H9 (cell line): ENCODE measurements at regions not wholly inside any gene's neighbourhood (a gene's known extent, or its start where the extent isn't known, plus 50 kb on each side); places are given as distances from the start of the nearest gene placed in this dataset.

Experiments
- DNase-seq: peaks from one replicate; pipeline ENCODE4 v3.0.0-alpha.2; 2017
- H2AFZ ChIP-seq: one replicate; pipeline ENCODE4 v1.6.1; 2013; ENCODE audit warnings: mild to moderate bottlenecking, low read length, control low read depth, moderate library complexity
- H2AK5ac ChIP-seq: 2 replicates; pipeline ENCODE4 v1.6.1; 2013; ENCODE audit warnings: low read length, control low read depth, mixed read lengths; ENCODE audit not compliant: insufficient read length
- H2BK120ac ChIP-seq: one replicate; pipeline ENCODE4 v1.6.1; 2013; ENCODE audit warnings: low read depth, mild to moderate bottlenecking, low read length, control low read depth, inconsistent platforms; ENCODE audit not compliant: poor library complexity, severe bottlenecking
- H2BK12ac ChIP-seq: 2 replicates; pipeline ENCODE4 v1.6.1; 2013; ENCODE audit warnings: low read length, control low read depth, mixed read lengths, low read depth; ENCODE audit not compliant: insufficient read length
- H2BK15ac ChIP-seq: 2 replicates; pipeline ENCODE4 v1.6.1; 2013; ENCODE audit warnings: low read depth, low read length, control low read depth
- H2BK20ac ChIP-seq: one replicate; pipeline ENCODE4 v1.6.1; 2013; ENCODE audit warnings: low read depth, mild to moderate bottlenecking, low read length, control low read depth, inconsistent platforms; ENCODE audit not compliant: poor library complexity, severe bottlenecking
- H2BK5ac ChIP-seq: 2 replicates; pipeline ENCODE4 v1.6.1; 2013; ENCODE audit warnings: low read length, control low read depth, mixed read lengths; ENCODE audit not compliant: insufficient read length
- H3K14ac ChIP-seq: 2 replicates; pipeline ENCODE4 v1.6.1; 2013; ENCODE audit warnings: low read length, control low read depth; ENCODE audit not compliant: insufficient read depth
- H3K18ac ChIP-seq: 2 replicates; pipeline ENCODE4 v1.6.1; 2013; ENCODE audit warnings: low read depth, mild to moderate bottlenecking, mixed read lengths, low read length, control low read depth; ENCODE audit not compliant: insufficient read length
- H3K23ac ChIP-seq: 2 replicates; pipeline ENCODE4 v1.6.1; 2013; ENCODE audit warnings: low read length, control low read depth, mixed read lengths, low read depth; ENCODE audit not compliant: insufficient read length
- H3K23me2 ChIP-seq: 2 replicates; pipeline ENCODE4 v1.6.1; 2013; ENCODE audit warnings: low read depth, mild to moderate bottlenecking, mixed read lengths, low read length, control low read depth; ENCODE audit not compliant: insufficient read length, poor library complexity, severe bottlenecking
- H3K27ac ChIP-seq: 2 replicates; pipeline ENCODE4 v1.5.1; 2013; ENCODE audit warnings: low read length, control low read depth, mixed read lengths, low read depth; ENCODE audit not compliant: insufficient read length
- H3K27me3 ChIP-seq: 2 replicates; pipeline ENCODE4 v1.6.1; 2013; ENCODE audit warnings: low read length, control low read depth, inconsistent platforms; ENCODE audit not compliant: insufficient read depth
- H3K4ac ChIP-seq: 2 replicates; pipeline ENCODE4 v1.6.1; 2013; ENCODE audit warnings: low read depth, mild to moderate bottlenecking, control low read depth, inconsistent platforms, low read length, moderate library complexity
- H3K4me1 ChIP-seq: 2 replicates; pipeline ENCODE4 v1.6.1; 2013; ENCODE audit warnings: low read length, control low read depth, inconsistent platforms; ENCODE audit not compliant: insufficient read depth
- H3K4me2 ChIP-seq: 2 replicates; pipeline ENCODE4 v1.6.1; 2013; ENCODE audit warnings: low read length, control low read depth, mixed read lengths; ENCODE audit not compliant: insufficient read length, insufficient read depth
- H3K56ac ChIP-seq: 2 replicates; pipeline ENCODE4 v1.6.1; 2013; ENCODE audit warnings: low read depth, mild to moderate bottlenecking, mixed read lengths, low read length, control low read depth; ENCODE audit not compliant: insufficient read length
- H3K79me1 ChIP-seq: 2 replicates; pipeline ENCODE4 v1.6.1; 2013; ENCODE audit warnings: low read depth, mild to moderate bottlenecking, moderate library complexity, low read length, control low read depth, inconsistent platforms; ENCODE audit not compliant: insufficient read depth, poor library complexity, severe bottlenecking
- H3K79me2 ChIP-seq: 2 replicates; pipeline ENCODE4 v1.6.1; 2013; ENCODE audit warnings: low read length, control low read depth, inconsistent platforms; ENCODE audit not compliant: insufficient read depth
- H3K9ac ChIP-seq: 2 replicates; pipeline ENCODE4 v1.6.1; 2013; ENCODE audit warnings: low read length, control low read depth, mixed read lengths; ENCODE audit not compliant: insufficient read length; ENCODE audit errors: extremely low read depth
- H3K9me3 ChIP-seq: one replicate; pipeline ENCODE4 v1.6.1; 2013; ENCODE audit warnings: low read depth, low read length, inconsistent platforms; ENCODE audit not compliant: control insufficient read depth
- H3T11ph ChIP-seq: one replicate; pipeline ENCODE4 v1.6.1; 2013; ENCODE audit warnings: mild to moderate bottlenecking, low read length, control low read depth, inconsistent platforms
- H4K20me1 ChIP-seq: one replicate; pipeline ENCODE4 v1.6.1; 2013; ENCODE audit not compliant: control insufficient read depth, insufficient read length, insufficient read depth
- H4K5ac ChIP-seq: 2 replicates; pipeline ENCODE4 v1.6.1; 2013; ENCODE audit warnings: low read depth, mild to moderate bottlenecking, mixed read lengths, low read length, control low read depth; ENCODE audit not compliant: insufficient read length
- H4K8ac ChIP-seq: replicated peaks from 2 replicates; pipeline ENCODE4 v1.6.1; 2013; ENCODE audit warnings: low read length, control low read depth, mixed read lengths, low read depth; ENCODE audit not compliant: insufficient read length
- H4K91ac ChIP-seq: 2 replicates; pipeline ENCODE4 v1.6.1; 2013; ENCODE audit warnings: low read depth, mild to moderate bottlenecking, moderate library complexity, mixed read lengths, low read length, control low read depth; ENCODE audit not compliant: insufficient read length
- H3K27ac Mint-ChIP-seq, 3 experiments: 2 replicates in 2 of 3; 3 replicates in 1 of 3; pipeline ENCODE4 v1.8.0; 2020 to 2021; ENCODE audit warnings: mixed read lengths in 3 of 3, mild to moderate bottlenecking in 1 of 3, moderate library complexity in 1 of 3
- H3K27me3 Mint-ChIP-seq: 2 replicates; pipeline ENCODE4 v1.8.0; 2021; ENCODE audit warnings: low read depth, mild to moderate bottlenecking, moderate library complexity, mixed read lengths
- H3K36me3 Mint-ChIP-seq, 3 experiments: 2 replicates in 2 of 3; 3 replicates in 1 of 3; pipeline ENCODE4 v1.8.0; 2020 to 2021; ENCODE audit warnings: low read depth in 3 of 3, mixed read lengths in 3 of 3; ENCODE audit not compliant: insufficient read depth in 1 of 3
- H3K4me1 Mint-ChIP-seq, 2 experiments: 2 replicates each; pipeline ENCODE4 v1.8.0; 2020; ENCODE audit warnings: mixed read lengths in 2 of 2
- H3K4me3 Mint-ChIP-seq, 2 experiments: 2 replicates in 1 of 2; 3 replicates in 1 of 2; pipeline ENCODE4 v1.8.0; 2020 to 2021; ENCODE audit warnings: mild to moderate bottlenecking in 2 of 2, mixed read lengths in 2 of 2, moderate library complexity in 1 of 2
- H3K9me3 Mint-ChIP-seq, 2 experiments: 2 replicates in 1 of 2; 3 replicates in 1 of 2; pipeline ENCODE4 v1.8.0; 2020; ENCODE audit warnings: mild to moderate bottlenecking in 2 of 2, mixed read lengths in 2 of 2, moderate library complexity in 1 of 2
- WGBS: extraction: QIAGEN DNeasy Blood & Tissue Kit; methylation state at CpG from one replicate; pipeline ENCODE4 v1.1.7; 2013; ENCODE audit warnings: missing lambda C conversion rate, low lambda C conversion rate, mixed read lengths; ENCODE audit not compliant: insufficient read length; ENCODE audit errors: extremely low coverage; 5-methylcytosine and 5-hydroxymethylcytosine counted together
- TF ChIP-seq, protein P1 (sequence below): fragments of 200-600 bp; sonication (generic); conservative IDR thresholded peaks from 3 replicates; pipeline ENCODE4 v1.8.0; 2021; ENCODE audit warnings: antibody characterized with exemption, mild to moderate bottlenecking

DNA sequence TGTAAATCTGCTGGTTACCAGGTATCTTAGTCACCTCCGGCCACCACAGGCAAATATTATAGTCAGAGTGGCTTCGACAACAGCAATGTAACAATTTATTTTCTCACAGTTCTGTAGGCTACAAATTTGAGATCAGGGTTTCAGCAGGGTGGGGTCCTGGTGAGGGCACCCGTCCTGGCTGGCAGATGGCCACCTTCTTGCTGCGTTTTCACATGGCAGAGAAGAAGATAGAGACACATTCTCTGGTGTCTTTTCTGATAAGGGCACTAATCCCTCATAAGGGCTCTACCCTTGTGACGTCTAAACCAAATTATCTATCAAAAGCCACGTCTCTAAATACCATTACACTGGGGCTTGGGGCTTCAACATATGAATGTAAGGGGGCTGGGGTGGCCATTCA, 843.2 kb upstream of the FANCL start:
- no peak overlapping the region for H4K5ac ChIP-seq
- H3K9me3 Mint-ChIP-seq = peaks cover 0 to 2% of the 10 kb centered on the region in 2 experiments; a peak in 2 of 5 replicates
- H3K4me3 Mint-ChIP-seq = no peak overlapping the region

More for the DNA sequence above, 843.2 kb upstream of the FANCL start:
- Histone ChIP-seq H3K79me2 (no peaks in the 10 kb centered on the region), H3K9ac (no peak overlapping the region), H3K14ac (no peak overlapping the region), H3K23ac (no peak overlapping the region), H3K18ac (no peak overlapping the region), H2BK20ac (no peak overlapping the region), H3K4ac (no peak overlapping the region), H2AFZ (no peak overlapping the region), H4K20me1 (no peaks in the 10 kb centered on the region), H3K27ac (no peak overlapping the region), H3K9me3 (no peaks in the 10 kb centered on the region), H2AK5ac (no peak overlapping the region), H3K23me2 (no peaks in the 10 kb centered on the region), H4K8ac (no peak overlapping the region), H2BK5ac (no peak overlapping the region), H2BK120ac (no peak overlapping the region), H3K4me2 (no peak overlapping the region), H3T11ph (no peak overlapping the region), H3K56ac (no peak overlapping the region), H4K91ac (no peak overlapping the region), H3K4me1 (no peaks in the 10 kb centered on the region), H3K27me3 (no peaks in the 10 kb centered on the region), H2BK15ac (no peak overlapping the region), H2BK12ac (no peak overlapping the region), H3K79me1 (no peaks in the 10 kb centered on the region)
- Mint-ChIP-seq H3K27me3 (peaks cover 1% of the 10 kb centered on the region; the same call in 1 of the 2 replicates), H3K36me3 (no peaks in the 10 kb centered on the region; a peak in 1 of 7 replicates), H3K27ac (0 out of 7 replicates have a peak overlapping the region, but pooled peaks of 1 of the 3 experiments have one; percentile 53), H3K4me1 (peaks cover 5 to 10% of the 10 kb centered on the region in 2 experiments)
- no peak for DNase-seq
- TF ChIP-seq, protein P1, sequence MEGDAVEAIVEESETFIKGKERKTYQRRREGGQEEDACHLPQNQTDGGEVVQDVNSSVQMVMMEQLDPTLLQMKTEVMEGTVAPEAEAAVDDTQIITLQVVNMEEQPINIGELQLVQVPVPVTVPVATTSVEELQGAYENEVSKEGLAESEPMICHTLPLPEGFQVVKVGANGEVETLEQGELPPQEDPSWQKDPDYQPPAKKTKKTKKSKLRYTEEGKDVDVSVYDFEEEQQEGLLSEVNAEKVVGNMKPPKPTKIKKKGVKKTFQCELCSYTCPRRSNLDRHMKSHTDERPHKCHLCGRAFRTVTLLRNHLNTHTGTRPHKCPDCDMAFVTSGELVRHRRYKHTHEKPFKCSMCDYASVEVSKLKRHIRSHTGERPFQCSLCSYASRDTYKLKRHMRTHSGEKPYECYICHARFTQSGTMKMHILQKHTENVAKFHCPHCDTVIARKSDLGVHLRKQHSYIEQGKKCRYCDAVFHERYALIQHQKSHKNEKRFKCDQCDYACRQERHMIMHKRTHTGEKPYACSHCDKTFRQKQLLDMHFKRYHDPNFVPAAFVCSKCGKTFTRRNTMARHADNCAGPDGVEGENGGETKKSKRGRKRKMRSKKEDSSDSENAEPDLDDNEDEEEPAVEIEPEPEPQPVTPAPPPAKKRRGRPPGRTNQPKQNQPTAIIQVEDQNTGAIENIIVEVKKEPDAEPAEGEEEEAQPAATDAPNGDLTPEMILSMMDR = no peak
- WGBS = no CpG with 5 or more reads among the region's 6 CpGs
